ENCODE measurements at regions not wholly inside any gene's neighbourhood (a gene's known extent, or its start where the extent isn't known, plus 50 kb on each side); places are given as distances from the start of the nearest gene placed in this dataset.

DNA sequence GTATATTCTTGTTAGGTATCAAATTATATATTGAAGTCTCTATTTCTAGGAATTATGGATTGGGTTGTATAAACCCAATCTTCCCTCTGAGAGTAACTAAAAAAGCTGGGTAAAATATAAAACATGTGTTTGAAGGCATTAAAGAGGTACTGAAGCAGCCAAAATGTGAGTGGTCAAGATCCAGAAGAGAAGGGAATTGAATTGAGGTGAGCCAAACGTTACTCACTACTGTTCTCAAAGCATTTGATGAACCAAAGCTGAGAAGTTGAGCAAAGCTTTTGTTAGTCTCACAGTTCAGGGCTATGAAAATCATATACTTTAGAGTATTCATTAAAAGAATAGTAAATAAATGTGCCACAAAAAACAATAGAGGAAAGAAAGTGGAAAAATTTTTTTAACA is 365.8 kb downstream of the BCKDHB start:
- H3K27ac ChIP-seq = no peak overlapping the region
- H3K36me3 ChIP-seq = no peaks in the 10 kb centered on the region
- intact Hi-C loops (cut with DNase I; ENCODE audit: low total_unique reads) = no loop called here
- TF ChIP-seq, protein P1, sequence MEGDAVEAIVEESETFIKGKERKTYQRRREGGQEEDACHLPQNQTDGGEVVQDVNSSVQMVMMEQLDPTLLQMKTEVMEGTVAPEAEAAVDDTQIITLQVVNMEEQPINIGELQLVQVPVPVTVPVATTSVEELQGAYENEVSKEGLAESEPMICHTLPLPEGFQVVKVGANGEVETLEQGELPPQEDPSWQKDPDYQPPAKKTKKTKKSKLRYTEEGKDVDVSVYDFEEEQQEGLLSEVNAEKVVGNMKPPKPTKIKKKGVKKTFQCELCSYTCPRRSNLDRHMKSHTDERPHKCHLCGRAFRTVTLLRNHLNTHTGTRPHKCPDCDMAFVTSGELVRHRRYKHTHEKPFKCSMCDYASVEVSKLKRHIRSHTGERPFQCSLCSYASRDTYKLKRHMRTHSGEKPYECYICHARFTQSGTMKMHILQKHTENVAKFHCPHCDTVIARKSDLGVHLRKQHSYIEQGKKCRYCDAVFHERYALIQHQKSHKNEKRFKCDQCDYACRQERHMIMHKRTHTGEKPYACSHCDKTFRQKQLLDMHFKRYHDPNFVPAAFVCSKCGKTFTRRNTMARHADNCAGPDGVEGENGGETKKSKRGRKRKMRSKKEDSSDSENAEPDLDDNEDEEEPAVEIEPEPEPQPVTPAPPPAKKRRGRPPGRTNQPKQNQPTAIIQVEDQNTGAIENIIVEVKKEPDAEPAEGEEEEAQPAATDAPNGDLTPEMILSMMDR (IDR thresholded peaks at IDR 0.05) = no peak
- no peaks in the 10 kb centered on the region for H3K4me1 ChIP-seq
- H3K27me3 ChIP-seq = no peaks in the 10 kb centered on the region
- no peak for DNase-seq
- H3K4me3 ChIP-seq = no peak overlapping the region
- no peaks in the 10 kb centered on the region for H3K9me3 ChIP-seq

DNA sequence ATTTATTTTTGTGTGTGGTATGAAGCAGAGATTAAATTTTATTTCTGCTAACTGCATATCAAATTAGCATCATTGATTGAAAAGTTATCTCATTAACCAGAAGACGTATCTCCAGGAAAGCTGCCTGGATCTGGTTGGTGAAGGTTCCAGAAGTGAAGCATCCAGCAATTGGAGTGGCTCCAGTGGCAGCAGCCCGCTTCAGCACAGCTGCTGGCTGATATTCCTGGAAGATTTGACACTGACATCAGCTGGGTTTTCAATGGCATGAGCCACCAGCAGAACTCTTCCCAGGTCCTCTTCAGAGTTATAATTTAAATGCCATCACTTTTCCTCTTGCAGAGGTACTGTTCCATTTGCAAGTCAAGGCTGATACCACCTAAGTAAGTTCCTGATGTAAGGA is 363.5 kb downstream of the BCKDHB start:
- H3K36me3 ChIP-seq = no peaks in the 10 kb centered on the region
- TF ChIP-seq, protein P1 (IDR thresholded peaks at IDR 0.05) = no peak
- no peaks in the 10 kb centered on the region for H3K27me3 ChIP-seq
- DNase-seq = no peak
- intact Hi-C loops (cut with DNase I; ENCODE audit: low total_unique reads) = no loop called here
- H3K9me3 ChIP-seq = no peaks in the 10 kb centered on the region
- H3K4me3 ChIP-seq = no peak overlapping the region
- H3K27ac ChIP-seq = no peak overlapping the region
- H3K4me1 ChIP-seq = no peaks in the 10 kb centered on the region

DNA sequence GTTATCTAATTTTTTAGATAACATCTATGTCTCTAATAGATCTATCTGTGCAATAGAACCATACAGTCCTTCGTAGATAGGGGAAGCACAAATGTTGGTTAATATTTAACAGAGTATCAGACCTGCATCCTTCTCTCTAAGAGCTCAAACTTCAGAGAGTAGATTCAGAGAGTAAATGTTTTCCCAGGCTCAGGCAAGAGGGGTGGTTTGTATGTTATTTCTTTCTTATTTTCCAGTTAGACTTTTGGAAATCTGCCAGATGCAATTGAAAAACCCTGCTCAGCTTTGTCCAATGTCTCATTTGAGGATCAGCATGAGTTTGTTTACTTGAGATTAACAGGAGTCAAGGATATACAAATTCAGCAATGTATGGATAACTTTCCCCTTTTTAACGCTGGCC is 361.9 kb downstream of the BCKDHB start:
- Histone ChIP-seq H3K27me3 (no peaks in the 10 kb centered on the region), H3K9me3 (no peaks in the 10 kb centered on the region), H3K36me3 (no peaks in the 10 kb centered on the region), H3K27ac (no peak overlapping the region), H3K4me1 (no peaks in the 10 kb centered on the region), H3K4me3 (no peak overlapping the region)
- TF ChIP-seq, protein P1 (IDR thresholded peaks at IDR 0.05) = no peak
- no peak for DNase-seq
- intact Hi-C loops (cut with DNase I; ENCODE audit: low total_unique reads) = no loop called here

DNA sequence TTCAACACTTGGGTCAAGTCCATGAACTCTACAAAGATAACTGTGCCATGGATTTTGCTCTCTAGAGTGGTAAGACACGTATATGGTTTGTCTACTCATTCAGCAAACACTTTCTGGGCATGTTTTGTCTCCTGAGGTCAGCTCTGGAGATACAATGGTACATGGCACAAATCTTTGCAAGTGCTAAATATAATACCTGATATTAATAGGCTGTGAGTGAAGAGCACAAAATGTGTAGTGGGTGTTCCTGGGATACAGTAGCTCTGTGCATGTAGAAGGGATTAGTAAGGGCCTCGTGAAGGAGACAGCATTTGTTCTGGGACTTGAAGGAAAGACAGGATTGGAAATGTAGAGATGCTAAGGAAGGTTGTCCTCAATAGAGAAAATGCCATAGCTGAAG is 360.9 kb downstream of the BCKDHB start:
- TF ChIP-seq, protein P1 (IDR thresholded peaks at IDR 0.05) = no peak

DNA sequence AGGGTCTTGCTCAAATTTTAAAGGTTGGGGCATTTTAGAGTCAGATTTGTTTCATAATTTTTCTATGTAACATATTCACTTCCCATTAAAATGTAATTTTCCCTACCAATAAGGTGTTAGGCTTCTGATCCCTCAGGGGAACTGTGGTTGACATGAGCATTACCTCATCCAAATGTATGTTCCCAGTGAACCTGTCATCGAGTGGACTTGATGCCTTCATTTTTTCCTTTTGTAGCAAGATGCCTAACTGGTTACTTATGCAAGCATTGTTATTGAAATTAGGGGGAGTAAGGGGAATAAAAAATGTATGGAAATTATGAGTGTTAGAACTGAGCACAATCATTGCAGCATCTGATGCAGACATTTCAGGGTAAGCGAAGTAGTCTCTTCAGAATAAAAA is 360.5 kb downstream of the BCKDHB start:
- no peaks in the 10 kb centered on the region for H3K9me3 ChIP-seq
- no peaks in the 10 kb centered on the region for H3K27me3 ChIP-seq
- intact Hi-C loops (cut with DNase I; ENCODE audit: low total_unique reads) = no loop called here
- TF ChIP-seq, protein P1 (IDR thresholded peaks at IDR 0.05) = no peak
- no peak overlapping the region for H3K27ac ChIP-seq
- DNase-seq = no peak
- H3K4me3 ChIP-seq = no peak overlapping the region
- H3K36me3 ChIP-seq = no peaks in the 10 kb centered on the region
- no peaks in the 10 kb centered on the region for H3K4me1 ChIP-seq

More for the DNA sequence above, 360.9 kb downstream of the BCKDHB start:
- no peak for DNase-seq
- Histone ChIP-seq H3K4me1 (no peaks in the 10 kb centered on the region), H3K36me3 (no peaks in the 10 kb centered on the region), H3K9me3 (no peaks in the 10 kb centered on the region), H3K27ac (no peak overlapping the region), H3K4me3 (no peak overlapping the region), H3K27me3 (no peaks in the 10 kb centered on the region)
- intact Hi-C loops (cut with DNase I; ENCODE audit: low total_unique reads) = no loop called here

DNA sequence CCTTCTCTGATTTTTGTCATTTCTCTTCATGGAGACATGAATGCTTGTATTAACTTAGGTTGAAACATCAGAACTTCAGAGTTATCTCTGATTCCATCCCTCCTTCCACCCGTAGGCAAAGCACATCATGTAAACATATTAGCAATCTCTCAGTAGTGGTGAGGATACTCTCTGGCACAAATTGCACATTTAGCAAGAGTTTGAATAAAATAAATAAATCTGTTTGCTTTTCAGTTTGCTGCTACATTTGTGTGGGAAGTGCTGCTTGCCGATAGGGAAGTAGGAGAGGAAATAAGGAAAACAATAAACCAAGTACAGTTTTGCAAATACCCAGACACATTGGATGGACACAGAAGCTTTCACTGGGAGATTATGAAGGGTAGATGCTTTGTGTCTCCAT is 359.0 kb downstream of the BCKDHB start:
- H3K36me3 ChIP-seq = no peaks in the 10 kb centered on the region
- no peak overlapping the region for H3K27ac ChIP-seq
- DNase-seq = no peak
- H3K9me3 ChIP-seq = no peaks in the 10 kb centered on the region
- no peak overlapping the region for H3K4me3 ChIP-seq
- no peaks in the 10 kb centered on the region for H3K27me3 ChIP-seq
- TF ChIP-seq, protein P1 (IDR thresholded peaks at IDR 0.05) = no peak
- H3K4me1 ChIP-seq = no peaks in the 10 kb centered on the region
- intact Hi-C loops (cut with DNase I; ENCODE audit: low total_unique reads) = no loop called here
